GM21786 (cell line): ENCODE measurements at regions not wholly inside any gene's neighbourhood (a gene's known extent, or its start where the extent isn't known, plus 50 kb on each side); places are given as distances from the start of the nearest gene placed in this dataset.

Source experiments
- ATAC-seq: cut with Tn5 transposase; IDR thresholded peaks from one replicate; pipeline ENCODE4 v1.9.1; 2021; ENCODE audit not compliant: unreplicated experiment

DNA sequence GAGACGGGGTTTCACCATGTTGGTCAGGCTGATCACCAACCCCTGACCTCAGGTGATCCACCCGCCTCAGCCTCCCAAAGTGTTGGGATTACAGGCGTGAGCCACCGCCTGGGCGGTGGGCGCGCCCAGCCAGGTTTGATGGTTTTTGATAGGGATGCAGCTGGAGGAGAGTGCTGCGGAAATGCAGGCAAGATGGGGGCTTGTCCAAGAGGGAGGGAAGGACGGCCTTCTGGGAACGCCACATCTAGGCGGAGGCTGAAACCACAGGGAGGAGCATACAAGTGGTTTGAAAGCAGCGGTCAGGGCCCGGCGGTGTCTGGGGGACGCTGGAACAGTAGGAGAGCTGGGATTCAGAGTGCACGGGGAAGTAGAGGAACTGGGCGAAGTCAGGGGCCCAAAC lies 134.6 kb downstream of the VRK1 start:
- ATAC-seq, result no peak

DNA sequence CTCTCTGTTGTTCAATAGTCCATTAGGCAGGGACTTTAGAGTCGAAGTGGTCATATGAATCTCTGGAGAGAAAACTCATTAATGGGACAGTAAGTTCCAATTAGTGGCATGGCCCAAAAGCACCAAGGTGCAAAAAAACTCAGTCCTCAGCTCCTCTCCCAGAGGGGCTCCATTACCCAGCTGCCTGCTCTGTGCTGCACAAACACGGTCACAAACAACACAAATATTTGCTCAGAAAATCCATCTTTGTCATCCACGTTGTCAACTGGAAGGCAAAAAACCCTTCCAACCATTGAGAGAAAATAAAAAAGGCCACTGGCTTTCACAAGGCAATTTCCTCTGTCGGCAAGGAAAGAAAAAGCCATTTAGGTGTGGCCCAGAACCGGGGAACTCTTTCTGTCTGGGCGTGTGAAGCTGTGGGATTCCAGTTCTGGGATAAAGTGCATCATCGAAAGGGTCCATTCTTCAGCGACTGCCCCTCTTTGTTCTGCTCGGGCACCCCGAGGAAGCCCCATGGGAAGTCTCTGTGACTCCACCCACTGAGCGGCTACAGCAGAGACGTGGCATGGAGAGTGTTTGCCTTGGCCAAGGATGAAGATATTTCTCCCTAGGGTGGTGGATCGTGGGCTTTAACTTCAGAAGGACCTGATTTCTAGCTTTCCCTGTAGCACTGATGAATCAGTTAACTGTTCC lies 137.6 kb downstream of the VRK1 start:
- no peak for ATAC-seq

DNA sequence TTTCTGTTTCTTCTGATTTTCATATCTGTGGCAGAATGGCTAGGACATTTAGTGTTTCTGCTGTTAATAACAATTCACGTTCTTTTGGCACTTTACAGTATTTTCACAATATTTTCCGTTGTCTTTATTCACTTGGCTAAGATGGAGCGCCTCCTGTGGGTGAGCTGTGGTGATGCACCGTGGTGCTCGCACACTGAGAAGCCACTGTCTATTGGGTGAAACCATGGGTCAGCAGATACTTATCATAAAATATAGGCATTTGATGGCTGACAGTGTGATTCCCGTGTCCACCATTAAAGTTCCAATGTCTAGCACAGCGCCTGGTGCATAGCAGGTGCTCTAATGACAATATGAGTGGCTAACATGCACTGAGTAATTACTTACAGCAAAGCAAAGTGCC lies 141.8 kb downstream of the VRK1 start:
- ATAC-seq, result no peak

- ATAC-seq, result no peak
Observed at GRCh38 chr14:96940009-96940408, 142.8 kb downstream of the VRK1 start.

DNA sequence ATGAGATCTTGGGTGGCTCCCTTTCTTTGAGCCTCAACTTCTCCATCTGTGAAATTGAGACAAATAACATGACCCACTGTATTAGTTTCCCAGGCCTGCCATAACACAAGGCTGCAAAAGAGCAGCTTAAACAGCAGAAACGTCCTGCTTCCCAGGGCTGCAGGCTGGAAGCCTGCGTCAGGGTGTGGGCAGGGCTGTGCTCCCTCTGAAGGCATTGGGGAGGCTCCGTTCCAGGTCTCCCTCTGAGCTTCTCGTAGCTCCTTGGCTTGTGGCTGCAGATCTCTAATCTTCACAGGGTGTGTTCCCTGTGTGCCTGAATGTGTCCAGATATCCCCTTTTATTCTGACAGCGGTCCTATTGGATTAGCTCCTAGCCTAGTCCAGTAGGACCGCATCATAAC lies 147.1 kb downstream of the VRK1 start:
- no peak for ATAC-seq

GRCh38 chr14:96945721-96946120 lies 148.5 kb downstream of the VRK1 start:
- no peak for ATAC-seq

DNA sequence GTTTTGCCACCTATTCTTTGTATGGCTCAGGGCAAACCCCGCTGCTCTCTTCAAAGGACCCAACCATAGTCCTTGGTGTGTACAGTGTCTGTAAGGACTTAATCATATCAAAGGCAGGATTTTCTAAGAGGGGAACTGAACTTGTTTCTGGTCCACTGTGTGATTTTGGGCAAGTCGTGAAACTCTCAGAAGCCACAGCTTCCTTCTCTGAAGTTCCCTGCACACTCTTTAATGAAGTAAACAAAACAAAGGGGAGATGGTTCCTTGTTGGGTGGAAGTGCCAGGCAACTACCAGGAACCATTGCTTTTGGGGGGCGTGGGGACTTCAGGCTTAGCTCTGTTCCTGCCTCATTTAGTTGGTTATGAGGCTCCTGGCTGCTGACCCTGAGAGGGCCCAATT lies 152.4 kb downstream of the VRK1 start:
- no peak for ATAC-seq

DNA sequence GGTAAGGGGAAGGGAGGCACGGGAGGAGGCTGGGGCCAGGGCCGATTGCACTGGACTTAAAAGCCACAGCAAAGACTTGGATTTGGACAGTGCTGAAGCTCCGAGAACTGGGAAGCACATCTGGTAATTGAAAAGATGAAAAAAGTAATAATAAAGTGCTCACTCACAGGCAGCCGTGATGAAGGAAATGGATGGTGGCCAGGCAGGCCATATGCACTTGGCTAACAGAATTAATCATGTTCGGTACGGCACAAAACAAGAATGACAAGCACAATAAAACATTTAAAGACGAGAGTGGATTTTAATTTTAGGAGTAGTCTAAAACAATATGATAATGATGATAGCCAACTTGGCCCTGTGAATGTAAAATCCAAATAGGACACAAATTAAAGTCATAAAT lies 154.3 kb downstream of the VRK1 start:
- ATAC-seq, result no peak

- no peak for ATAC-seq
Observed at GRCh38 chr14:96953087-96953874, 156.1 kb downstream of the VRK1 start.

DNA sequence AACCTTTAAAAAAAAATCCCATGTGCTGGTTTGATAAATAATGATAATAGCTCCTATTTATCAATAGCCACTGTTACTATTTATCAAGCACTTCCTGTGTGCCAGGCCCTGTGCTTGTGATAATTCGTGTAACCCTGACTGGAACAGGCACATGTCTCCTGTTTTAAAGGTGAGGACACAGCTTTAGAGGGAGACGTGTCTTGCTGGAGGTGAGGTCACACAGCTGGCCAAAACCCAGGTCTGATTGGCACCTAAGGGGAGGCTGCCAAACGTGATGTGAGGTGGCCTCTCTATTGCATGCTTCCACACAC lies 156.6 kb downstream of the VRK1 start:
- no peak for ATAC-seq

- no peak for ATAC-seq
Observed at GRCh38 chr14:96956464-96957239, 159.5 kb downstream of the VRK1 start.

DNA sequence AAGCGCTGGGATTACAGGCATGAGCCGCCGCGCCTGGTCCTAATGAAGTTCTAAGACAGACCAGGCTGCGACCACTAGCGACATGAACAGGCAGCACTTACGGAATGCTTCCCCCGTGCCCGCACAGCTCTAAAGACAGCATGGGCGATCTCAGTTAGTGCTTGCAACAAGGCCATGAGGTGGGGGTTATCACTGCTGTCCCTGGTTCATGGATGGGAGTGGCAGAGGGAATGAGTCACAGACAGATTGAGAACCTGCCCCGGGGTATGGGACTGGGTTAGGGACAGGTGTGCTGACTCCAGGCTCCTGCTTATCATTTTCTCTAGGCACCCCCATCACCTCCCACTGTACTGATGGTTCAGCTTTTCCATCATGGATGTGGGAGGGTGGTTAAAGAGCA lies 160.9 kb downstream of the VRK1 start:
- ATAC-seq, result no peak

GRCh38 chr14:96959992-96960391 lies 162.8 kb downstream of the VRK1 start:
- ATAC-seq, result no peak

- ATAC-seq, result no peak
Observed at GRCh38 chr14:96960598-96961116, 163.5 kb downstream of the VRK1 start.

- no peak for ATAC-seq
Observed at GRCh38 chr14:96961895-96962294, 164.7 kb downstream of the VRK1 start.

DNA sequence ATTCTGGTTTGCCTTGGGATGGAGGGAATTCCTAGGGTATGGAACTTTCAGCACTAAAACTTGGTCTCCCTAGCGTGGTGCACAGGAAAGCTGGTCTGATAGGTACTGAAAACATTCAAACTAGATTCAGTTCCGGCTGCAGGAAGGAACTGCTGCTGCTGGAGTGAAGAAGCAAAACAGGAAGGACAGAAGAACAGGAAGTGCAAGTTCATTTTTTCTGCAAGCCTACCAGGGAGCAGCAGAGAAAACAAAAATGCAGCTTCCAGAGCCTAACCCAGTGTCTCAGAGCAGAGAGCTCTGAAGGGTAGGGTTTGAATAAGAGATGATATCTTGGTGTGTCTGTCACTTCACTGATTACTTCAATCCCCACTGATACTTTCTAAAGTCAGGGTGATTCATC lies 165.2 kb downstream of the VRK1 start:
- ATAC-seq, result peak; percentile 48

- ATAC-seq, result no peak
Observed at GRCh38 chr14:96964726-96965415, 167.7 kb downstream of the VRK1 start.

- no peak for ATAC-seq
Observed at GRCh38 chr14:96965885-96966595, 168.9 kb downstream of the VRK1 start.

DNA sequence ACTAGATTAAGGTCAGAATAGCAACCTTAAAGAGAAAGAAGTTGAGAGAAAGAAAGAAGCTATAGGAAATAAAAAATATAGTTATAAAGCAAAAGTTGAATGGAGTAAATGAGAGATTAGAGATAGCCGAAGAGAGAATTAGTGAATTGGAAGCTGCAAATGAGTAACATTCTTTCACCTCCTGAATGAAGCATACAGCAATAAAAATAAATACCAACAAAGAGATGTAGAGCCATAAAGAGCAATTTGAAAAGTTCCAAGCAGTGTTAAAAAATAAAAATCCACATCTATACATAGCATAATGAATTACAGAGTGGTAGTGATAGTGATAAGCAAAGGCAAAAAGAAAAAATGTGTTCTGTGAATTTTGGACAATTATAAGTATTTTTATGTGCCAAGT lies 177.9 kb downstream of the VRK1 start:
- no peak for ATAC-seq

GRCh38 chr14:96978525-96979272 lies 181.5 kb downstream of the VRK1 start:
- no peak for ATAC-seq
